CD4-positive, alpha-beta T cell treated with Interleukin-1 beta for 1 hour (primary cell): ENCODE measurements at regions not wholly inside any gene's neighbourhood (a gene's known extent, or its start where the extent isn't known, plus 50 kb on each side); places are given as distances from the start of the nearest gene placed in this dataset.
A peak's percentile ranks its signal among the peaks of the same experiment; 100 is the strongest.

Experiments
- DNase-seq, 2 donors: peaks; one replicate each; pipeline ENCODE4 v3.0.0-alpha.2; 2020 to 2022

- no peak for DNase-seq
These were observed 243.0 kb upstream of the GJB5 start for GRCh38 chr1:34511802-34512201.

GRCh38 chr1:34518146-34518699 is 236.6 kb upstream of the GJB5 start:
- DNase-seq = no peak

GRCh38 chr1:34520111-34520510 is 234.7 kb upstream of the GJB5 start:
- no peak for DNase-seq

- no peak for DNase-seq
These were observed 230.1 kb upstream of the GJB5 start for GRCh38 chr1:34524783-34525182.

- DNase-seq = no peak
These were observed 224.7 kb upstream of the GJB5 start for GRCh38 chr1:34529935-34530859.

GRCh38 chr1:34532113-34532512 is 222.7 kb upstream of the GJB5 start:
- DNase-seq = no peak

- no peak for DNase-seq
These were observed 216.4 kb upstream of the GJB5 start for GRCh38 chr1:34538481-34538880.

GRCh38 chr1:34547046-34547674 is 207.7 kb upstream of the GJB5 start:
- DNase-seq = no peak

GRCh38 chr1:34549199-34549598 is 205.6 kb upstream of the GJB5 start:
- no peak for DNase-seq

GRCh38 chr1:34578306-34578705 is 176.5 kb upstream of the GJB5 start:
- DNase-seq = no peak

- DNase-seq = no peak
These were observed 172.5 kb upstream of the GJB5 start for GRCh38 chr1:34582356-34582755.

- DNase-seq = no peak
These were observed 167.1 kb upstream of the GJB5 start for GRCh38 chr1:34587761-34588160.

GRCh38 chr1:34590211-34590623 is 164.6 kb upstream of the GJB5 start:
- no peak for DNase-seq

- DNase-seq = no peak
These were observed 162.9 kb upstream of the GJB5 start for GRCh38 chr1:34591751-34592629.

GRCh38 chr1:34597877-34598514 is 156.9 kb upstream of the GJB5 start:
- peak; percentile 20 to 27 for DNase-seq

GRCh38 chr1:34602907-34603306 is 151.9 kb upstream of the GJB5 start:
- DNase-seq = no peak

GRCh38 chr1:34603594-34603993 is 151.3 kb upstream of the GJB5 start:
- DNase-seq = no peak

GRCh38 chr1:34606504-34606903 is 148.3 kb upstream of the GJB5 start:
- no peak for DNase-seq

GRCh38 chr1:34610063-34610462 is 144.8 kb upstream of the GJB5 start:
- DNase-seq = no peak

- DNase-seq = no peak
These were observed 143.3 kb upstream of the GJB5 start for GRCh38 chr1:34611571-34611970.

- no peak for DNase-seq
These were observed 142.6 kb upstream of the GJB5 start for GRCh38 chr1:34612091-34612827.
